NCI-H1417 (cell line): ENCODE measurements at regions not wholly inside any gene's neighbourhood (a gene's known extent, or its start where the extent isn't known, plus 50 kb on each side); places are given as distances from the start of the nearest gene placed in this dataset.
A peak's percentile ranks its signal among the peaks of the same experiment; 100 is the strongest.

Experiments
- DNase-seq, 3 experiments: peaks; one replicate each; lab custom pipeline; 2025; lab: John Stamatoyannopoulos, UW

DNA sequence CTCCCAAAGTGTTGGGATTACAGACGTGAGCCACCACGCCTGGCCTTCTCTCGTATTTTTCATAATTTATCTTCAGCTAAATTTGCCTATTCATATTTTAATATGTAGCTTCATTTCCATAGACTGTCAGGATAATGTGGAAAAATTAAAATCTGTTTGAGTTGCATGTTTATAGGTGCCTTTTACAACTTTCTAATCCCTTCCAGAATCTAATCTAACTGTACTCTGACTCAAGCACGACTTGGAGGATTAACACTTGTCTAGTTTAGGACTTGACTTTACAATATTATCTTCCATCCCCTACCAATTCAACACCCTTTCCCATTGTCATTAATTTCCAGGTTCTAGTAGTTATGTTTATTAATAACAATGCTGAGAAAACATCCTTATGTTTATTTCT, 1761.5 kb downstream of the MAT2B start:
- no peak for DNase-seq

DNA sequence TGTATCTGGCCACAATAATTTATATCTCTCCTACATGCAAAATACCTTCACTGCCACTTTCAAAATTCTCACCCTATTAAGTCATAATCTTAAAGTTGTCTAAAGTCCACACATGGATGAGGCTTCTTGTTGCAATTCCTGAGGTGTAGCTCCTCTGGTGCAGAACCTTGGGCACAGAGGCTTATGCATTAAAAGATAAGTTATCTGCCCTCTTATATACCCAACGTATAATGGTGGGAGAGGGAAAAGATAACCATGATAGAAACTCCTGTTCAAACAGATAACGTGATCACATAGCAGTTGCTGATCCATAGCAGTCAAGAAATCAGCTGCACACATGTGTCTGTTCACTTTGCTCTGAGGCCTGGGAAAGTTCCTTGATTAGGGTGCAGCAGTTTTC, 1767.0 kb downstream of the MAT2B start:
- DNase-seq = no peak

DNA sequence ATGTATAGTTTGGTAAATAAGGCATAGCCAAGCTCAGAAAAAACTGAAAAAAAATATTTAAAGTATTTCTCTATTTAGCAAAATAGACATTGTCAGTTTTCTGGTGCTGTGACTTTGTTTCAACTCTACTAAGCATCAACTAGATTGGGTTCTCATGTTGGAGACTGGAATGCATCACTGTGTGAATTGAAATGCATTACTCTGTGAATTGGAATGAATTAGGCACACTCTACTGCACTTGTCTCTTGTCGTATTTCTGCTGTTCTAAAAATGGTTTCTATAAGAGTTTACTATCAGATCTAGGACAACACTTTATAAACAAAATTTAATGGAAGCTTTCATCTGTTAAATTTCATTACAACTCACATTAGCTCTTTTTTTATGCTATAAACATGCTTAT, 1772.2 kb downstream of the MAT2B start:
- no peak for DNase-seq

DNA sequence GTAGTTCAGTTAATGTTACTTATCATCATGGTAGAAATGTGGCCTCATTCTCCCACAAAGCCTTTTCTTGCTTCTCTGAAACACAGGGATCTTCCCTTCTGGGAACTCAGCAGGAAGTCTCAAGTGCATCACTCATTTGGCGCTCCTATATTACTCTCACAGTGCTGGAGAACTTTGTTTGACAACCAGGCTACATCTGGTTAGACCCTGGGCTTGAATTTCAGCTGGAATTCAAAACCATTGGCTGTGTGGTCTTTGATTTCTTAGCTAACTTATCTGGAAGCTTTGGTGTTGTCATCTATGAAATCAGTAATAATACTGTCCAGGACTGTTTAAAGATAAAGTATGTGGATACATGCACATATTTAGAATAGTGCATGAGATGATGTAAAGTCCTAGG, 1777.1 kb downstream of the MAT2B start:
- DNase-seq = no peak

DNA sequence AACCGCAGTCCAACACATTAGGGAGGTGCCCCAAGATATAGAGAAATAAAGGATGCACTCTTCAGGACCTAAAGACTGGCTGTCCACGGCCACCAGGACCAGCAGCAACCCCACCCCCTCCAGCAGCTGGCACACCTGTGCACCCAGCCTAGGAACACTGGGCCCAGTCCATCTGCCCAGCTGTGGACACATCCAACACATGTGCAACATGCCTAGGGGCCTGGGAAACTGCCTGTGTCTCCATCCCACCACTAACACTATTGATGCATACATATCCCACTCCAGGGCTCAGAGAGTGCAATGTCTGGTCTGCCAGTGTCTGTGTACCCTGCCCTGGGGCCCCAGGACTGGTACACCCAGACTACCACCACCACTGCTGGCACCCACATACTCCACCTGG, 1781.3 kb downstream of the MAT2B start:
- no peak for DNase-seq

DNA sequence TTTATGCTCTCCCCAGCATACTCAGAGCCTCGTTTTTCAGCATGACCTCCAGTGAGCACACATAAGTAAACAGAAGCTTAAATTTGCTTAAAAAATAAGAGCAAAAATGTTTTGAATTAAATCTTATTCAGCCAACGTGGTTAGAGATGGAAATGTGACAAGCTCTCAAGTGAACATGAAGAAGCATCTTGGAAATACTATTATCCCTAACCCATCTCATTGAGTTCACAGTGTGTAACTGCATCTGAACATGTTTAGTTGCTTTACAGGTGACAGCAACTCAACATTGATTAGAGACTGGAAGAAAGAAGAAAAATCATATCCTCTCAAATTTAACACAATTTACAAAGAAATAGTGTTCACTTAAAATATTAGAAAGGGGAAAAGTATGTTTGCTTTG, 1785.1 kb downstream of the MAT2B start:
- DNase-seq = no peak

GRCh38 chr5:165296401-165297130, 1791.1 kb downstream of the MAT2B start:
- no peak for DNase-seq

DNA sequence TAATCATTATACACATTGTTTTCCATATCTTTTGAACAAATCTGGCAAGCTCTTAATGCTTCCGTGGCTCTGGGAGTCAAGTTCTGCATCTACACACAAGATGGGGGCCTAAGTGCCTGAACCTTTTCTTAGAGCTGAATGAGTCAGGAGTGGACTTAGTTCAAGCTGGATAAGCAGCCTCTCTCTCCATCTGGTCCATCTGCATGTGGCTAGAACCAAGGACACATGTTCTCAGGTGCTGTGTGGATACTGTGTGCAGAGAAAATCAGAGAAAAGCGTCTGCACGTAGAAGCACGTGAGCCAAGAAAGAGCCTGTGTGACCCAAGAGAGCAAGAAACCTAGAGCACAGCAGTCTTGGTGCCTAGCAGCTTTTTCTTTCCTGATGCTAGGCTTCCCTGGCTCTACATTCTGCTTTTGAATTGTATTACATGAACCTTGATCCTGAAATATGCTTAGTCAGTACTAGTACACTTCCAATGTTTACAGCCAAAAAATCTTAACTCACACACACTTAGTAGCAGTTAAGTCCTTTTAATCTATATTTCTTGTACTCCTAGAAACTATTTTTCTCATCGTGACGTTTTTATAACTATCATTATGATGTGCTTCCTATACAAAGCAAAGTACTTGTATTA, 1798.9 kb downstream of the MAT2B start:
- no peak for DNase-seq

DNA sequence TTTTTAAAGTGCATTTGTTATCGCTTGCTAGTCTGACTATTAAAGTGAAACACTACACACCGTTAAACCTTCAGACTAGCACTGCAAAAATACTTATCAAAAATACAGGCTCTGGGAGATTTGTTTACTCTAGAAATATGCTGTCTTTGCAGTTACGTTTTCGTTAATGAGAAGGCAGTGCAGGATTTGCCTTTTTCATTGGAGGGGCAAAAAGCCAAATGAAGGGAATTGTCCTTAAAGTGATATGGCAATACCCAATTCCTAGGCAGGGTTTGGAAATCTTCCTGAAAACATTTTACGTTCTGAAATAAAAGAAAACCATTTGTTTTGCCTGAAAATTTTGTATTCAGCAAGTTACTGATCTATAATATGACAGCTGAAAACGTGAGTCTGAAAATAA, 1800.2 kb downstream of the MAT2B start:
- no peak for DNase-seq

- no peak for DNase-seq
Observed at GRCh38 chr5:165309446-165309845, 1804.0 kb downstream of the MAT2B start.

- no peak for DNase-seq
Observed at GRCh38 chr5:165310031-165310430, 1804.6 kb downstream of the MAT2B start.

DNA sequence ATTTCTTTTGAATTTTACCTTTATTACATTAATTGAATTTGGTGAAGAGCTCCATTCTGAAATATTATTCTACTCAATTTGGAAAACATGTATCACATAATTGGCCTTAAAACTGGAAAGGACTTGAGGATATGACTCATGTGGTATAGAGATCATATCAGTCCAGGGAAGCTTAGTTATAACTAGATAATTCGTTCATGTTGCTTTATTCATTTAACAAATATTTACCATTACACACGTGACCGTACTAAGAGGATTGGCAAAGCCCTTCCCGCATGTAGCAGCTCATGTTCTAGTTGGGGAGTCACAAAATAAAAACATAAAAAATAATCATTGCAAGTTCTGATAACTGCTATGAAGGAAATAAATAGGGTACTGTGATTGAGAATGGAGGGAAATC, 1816.5 kb downstream of the MAT2B start:
- DNase-seq = no peak

DNA sequence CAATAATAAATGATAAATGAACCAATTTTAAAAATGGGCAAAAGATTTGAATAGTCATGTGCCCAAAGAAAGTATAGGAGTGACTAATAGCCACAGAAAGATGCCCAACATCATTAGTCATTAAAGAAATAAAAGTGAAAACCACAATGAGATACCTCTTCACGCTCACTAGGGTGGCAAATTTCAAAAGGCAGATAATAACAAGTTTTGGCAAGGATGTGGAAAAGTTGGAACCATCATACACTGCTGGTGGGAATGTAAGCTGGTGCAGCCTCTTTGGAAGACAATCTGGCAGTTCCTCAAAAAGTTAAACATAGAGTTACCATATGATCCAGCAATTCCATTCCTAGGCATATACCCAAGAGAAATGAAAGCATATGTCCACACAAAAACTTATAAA, 1819.8 kb downstream of the MAT2B start:
- DNase-seq = no peak

- DNase-seq = no peak
Observed at GRCh38 chr5:165327631-165328030, 1822.2 kb downstream of the MAT2B start.

GRCh38 chr5:165328846-165329245, 1823.4 kb downstream of the MAT2B start:
- no peak for DNase-seq

GRCh38 chr5:165333623-165334022, 1828.2 kb downstream of the MAT2B start:
- DNase-seq = no peak

DNA sequence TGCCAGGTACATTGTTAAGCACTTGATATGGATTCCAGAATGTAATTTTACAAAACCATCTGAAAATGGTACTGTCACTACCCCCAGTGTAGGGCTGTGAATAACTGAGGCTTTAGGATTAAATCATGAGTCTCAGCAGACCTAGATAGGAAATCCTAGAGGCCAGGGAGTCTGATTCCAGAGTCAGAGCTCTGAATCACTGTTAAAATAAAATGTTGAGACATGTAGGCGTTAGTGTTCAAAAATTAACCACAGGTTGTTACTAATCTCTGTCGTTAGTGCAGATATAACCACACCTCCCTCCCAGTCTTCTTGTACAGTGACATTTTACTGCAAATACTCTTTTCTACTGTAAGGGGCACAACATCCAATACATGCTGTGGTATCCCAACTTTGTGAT, 1828.8 kb downstream of the MAT2B start:
- no peak for DNase-seq

DNA sequence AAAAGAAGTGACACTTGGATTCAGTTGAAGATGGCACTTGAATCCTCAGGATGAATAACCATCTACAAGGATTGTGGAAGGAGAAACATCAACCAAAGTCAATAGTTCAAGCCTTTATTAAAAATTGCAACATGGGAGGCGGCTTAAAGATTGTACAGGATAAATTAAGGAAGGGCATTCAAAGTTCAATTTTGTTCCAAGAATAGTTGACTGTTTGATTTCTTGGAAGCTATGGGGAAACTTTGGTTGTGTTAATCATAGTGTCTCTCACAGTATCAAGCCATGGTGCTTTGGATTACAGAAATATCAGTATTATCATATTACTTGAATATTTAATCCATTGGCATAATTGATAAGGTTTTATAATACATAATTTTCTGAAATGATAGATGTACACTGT, 1844.3 kb downstream of the MAT2B start:
- no peak for DNase-seq

DNA sequence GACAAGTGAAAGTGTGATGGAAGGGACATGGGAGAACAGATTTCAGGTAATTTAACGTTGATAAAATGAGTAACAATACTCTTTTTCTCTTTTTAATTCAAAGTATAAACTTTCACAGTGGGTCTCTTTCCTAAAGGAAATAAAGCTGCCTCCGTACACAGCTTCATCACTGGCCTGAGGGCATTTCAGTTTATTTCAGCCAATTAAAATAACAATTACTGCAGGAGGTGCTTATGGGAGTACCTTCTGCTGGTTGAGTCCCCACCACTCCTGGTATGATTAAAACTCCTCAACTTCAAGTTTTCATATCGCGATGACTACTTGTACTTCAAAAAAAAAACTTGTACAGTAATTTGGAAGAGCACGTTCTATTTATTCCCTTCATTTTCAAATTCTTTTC, 1845.9 kb downstream of the MAT2B start:
- DNase-seq = peak in 1 of 3 experiments; percentile 5

- no peak for DNase-seq
Observed at GRCh38 chr5:165360366-165360765, 1854.9 kb downstream of the MAT2B start.

DNA sequence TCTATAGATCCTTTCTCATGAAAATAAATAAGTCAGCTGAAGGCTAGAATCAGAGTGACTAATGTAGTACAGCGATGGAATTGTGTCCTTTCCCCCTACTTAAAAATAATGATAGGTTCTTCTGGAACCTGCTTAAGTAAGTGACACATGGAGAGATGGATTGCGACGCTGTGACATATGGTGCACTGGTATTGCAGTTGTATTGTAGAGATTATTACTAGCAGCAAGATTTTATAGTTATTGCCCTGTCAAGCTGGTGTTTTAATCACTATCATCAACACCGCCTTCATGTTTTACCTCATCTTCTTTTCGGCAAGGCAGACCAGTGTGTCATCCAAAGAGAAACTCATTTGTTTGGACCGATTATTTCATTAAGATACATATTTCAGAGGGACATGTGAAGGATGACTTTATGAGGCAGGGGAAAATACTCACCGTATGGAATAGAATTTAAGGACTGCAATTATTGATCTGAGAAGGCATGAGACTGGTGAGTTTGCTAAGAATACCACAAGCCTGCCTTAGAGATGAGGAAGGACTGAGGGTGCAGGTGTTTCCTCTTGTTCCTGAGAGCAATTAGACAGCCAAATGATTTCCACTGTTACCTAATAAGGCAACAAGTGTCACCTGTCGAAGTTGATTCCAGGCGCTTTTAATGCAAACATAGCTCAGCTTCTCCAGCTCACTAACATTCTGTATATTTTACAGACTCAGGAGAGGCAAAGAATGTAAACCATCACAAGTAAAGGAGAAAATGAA, 1855.5 kb downstream of the MAT2B start:
- DNase-seq = peak in 2 of 3 experiments; percentile 39 to 84

- peak in 1 of 3 experiments; percentile 58 for DNase-seq
Observed at GRCh38 chr5:165370233-165370632, 1864.8 kb downstream of the MAT2B start.

DNA sequence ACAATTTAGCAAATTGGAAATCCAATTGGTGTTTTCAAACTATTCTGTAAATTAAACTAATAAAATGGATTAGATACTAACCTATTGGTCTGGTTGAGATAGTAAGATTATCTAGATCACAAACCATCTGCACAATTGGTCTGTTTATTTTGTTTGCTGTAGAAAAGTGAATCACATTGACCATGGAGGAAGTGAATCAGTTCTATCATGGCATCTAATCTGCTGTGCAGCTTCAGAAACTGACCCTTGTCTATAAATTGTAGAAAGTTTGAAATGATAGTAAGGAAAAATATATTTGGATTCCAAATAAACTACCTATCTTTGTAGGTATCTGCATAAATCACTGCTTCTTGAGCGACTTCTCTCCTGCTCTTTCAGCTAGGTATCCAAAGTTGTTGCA, 1865.4 kb downstream of the MAT2B start:
- peak in 1 of 3 experiments; percentile 1 for DNase-seq
